GM21825 (cell line): ENCODE measurements at regions not wholly inside any gene's neighbourhood (a gene's known extent, or its start where the extent isn't known, plus 50 kb on each side); places are given as distances from the start of the nearest gene placed in this dataset.
"Not testable (repeated sequence)": the region's sequence is repeated elsewhere in the genome, so short reads cannot be mapped to it uniquely, and the experiment has no call there.

Experiments
- ATAC-seq: cut with Tn5 transposase; IDR thresholded peaks from one replicate; pipeline ENCODE4 v1.9.1; 2021; ENCODE audit warnings: mild to moderate bottlenecking, moderate library complexity; ENCODE audit not compliant: unreplicated experiment

DNA sequence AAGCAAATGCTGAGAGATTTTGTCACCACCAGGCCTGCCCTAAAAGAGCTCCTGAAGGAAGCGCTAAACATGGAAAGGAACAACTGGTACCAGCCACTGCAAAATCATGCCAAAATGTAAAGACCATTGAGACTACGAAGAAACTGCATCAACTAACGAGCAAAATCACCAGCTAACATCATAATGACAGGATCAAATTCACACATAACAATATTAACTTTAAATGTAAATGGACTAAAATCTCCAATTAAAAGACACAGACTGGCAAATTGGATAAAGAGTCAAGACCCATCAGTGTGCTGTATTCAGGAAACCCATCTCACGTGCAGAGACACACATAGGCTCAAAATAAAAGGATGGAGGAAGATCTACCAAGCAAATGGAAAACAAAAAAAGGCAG, 702.7 kb upstream of the INTU start:
- not testable (repeated sequence) for ATAC-seq

DNA sequence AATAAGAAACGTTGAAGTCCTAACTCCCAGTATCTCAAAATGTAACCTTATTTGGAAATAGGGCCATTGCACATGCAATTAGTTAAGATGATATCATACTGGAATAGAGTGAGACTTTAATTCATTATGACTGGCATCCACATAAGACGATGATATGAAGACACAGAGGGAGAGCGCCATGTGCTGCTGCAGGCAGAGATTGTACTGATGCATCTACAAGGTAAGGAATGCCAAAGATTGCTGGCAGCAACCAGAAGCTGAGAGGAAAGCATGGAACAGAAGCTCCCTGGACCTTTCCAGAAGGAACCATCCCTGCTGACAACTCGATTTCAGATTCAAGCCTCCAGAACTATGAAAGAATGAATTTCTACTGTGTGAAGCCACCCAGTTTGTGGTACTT, 697.0 kb upstream of the INTU start:
- no peak for ATAC-seq

DNA sequence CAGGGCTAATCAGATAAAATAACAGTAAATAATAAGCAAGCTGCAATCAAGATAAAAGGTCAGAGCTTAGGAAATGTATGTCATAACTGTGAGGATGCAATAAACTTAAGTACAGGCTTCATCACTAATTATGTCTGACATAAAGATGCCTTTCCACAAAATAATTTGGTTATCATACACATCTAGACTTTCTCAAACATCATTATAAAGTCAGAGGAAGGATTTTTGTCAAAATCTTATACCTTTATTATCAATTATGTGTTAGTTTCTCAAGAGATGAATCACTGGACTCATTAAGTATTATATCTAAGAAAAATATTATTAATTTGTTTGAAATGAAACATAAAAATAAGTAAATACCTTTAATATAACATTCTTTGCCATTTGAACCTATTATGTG, 695.4 kb upstream of the INTU start:
- ATAC-seq = no peak

DNA sequence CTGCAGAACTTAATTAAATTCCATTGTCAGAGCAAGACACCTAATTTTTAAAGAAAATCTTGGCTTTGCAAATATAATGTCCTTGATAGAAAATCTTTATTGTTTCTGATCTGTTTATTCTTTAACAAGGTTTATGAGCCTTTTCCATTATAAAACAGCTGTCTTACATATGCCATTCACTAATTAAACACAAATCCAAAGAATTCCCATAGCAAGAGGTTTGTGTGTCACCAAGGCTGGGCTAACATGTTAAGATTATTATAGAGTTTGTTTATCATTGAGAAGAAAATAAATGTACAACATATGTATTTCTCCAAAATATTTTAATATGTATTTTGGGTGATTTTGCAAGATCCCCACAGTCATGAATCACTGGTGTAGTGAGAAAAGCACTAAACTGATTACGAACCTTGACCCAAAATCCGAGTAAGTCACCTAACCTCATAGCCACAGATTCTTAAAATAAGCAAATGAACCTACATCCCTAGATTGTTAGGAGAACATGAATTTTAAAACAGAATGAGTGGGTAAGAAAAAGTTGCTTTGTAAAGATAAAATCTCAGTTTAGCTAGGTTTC, 694.8 kb upstream of the INTU start:
- no peak for ATAC-seq

DNA sequence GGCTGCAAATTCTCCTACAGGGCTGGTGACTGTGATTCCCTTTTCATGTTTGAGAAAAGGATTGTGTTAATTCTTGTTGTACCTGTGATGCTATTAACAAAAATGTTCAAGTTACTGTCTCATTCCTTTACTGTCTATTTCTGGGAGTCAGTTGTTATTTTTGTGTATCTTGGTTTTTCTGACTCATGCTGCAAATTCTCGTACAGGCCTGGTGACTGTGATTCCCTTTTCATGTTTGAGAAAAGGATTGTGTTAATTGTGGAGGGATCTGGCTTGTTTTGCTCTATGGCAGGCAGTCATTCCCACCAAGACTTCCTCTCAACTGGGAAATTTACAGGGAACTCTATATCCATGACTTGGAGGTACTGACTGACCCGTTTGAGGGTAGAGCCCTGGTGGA, 693.4 kb upstream of the INTU start:
- no peak for ATAC-seq

DNA sequence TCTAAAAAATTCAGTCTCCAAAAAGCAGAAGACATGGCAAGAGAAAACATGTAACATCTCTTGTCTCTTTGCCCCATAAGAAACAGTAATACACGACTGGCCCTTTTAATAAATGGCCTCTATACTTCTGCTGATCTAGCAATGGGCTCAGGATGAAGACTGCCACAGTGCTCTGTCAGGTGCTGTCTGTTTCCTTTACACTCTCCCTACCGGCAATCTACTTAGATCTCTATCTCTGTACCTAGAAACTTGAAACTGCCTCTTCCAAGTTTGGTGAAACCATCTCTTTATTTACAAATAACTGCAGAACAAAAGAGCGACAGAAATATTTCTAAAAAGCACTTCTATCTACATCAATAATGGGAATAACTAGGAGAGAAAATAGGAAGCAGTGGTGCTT, 685.2 kb upstream of the INTU start:
- ATAC-seq = no peak

DNA sequence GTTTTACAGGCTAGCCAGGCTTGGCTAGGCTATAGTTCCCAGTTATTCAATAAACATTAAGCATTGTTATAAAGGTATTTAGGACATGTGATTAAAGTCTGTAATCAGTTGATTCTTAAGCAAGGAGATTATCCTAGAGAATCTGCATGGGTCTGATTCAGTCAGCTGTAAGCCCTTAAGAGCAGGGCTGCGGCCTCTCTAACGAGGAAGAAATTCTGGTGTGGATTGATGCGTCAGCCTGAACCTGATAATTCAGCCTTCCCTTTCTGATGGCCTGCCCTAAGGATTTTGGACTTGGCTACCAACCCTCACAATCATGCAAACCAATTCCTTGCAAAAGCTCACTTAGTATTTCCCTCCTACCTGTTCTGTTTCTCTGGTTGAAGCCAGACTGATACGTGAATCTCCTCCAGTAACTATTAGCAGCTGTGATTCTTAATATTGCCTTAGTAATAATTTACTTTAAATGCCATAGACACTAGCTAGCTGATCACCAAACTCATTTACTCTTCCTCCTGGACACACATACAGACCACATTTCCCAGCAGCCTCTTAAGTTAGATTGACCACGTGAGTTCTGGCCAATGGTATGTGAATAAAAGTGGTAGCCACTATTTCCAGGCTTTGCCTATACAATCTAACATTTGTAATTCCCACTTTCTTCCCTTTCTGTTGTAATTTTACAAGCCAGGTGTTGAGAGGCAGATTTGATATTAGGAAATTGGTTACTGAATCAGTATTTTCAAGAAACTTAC, 678.0 kb upstream of the INTU start:
- no peak for ATAC-seq

DNA sequence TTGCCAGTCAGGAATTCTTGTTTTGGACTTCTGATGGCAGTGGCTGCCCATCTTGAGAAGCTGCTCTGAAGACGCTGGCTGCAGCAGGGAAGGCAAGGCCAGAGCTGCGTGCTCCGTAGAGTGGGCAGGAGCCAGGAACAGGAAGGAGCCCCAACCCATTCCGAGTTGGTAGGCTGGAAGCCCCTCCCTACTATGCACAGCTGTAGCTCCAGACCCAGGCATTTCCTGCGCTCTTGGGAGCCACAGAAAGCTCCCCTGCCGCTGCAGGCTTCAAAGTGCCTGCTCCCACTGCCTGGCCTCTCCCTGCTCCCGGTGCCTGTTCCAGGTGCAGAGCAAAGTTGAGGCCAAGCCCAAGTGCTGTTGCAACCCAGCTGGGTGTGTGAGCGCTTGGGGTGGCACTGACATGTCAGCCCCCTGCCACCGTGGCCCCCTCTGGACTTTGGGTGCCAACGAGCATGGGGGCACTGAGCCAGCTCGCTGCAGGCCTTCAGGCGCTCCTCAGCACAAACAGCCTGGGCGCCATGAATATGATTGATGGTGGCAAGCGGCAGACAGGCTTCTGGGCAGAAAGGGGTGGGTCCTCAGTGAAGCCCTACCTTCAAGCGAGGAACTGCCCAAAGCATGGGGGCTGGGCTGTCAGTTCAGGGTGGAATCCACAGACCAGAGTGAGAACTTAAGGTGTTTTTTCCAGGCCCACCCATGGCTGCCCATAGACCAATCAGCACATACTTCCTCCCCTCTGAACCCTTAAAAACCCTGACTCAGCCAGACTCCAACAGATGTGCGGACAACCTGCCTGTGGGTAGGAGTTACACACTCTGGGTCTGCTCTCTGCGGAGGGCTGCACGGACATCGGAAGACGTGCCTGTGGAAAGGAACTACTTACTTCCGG, 677.2 kb upstream of the INTU start:
- no peak for ATAC-seq

DNA sequence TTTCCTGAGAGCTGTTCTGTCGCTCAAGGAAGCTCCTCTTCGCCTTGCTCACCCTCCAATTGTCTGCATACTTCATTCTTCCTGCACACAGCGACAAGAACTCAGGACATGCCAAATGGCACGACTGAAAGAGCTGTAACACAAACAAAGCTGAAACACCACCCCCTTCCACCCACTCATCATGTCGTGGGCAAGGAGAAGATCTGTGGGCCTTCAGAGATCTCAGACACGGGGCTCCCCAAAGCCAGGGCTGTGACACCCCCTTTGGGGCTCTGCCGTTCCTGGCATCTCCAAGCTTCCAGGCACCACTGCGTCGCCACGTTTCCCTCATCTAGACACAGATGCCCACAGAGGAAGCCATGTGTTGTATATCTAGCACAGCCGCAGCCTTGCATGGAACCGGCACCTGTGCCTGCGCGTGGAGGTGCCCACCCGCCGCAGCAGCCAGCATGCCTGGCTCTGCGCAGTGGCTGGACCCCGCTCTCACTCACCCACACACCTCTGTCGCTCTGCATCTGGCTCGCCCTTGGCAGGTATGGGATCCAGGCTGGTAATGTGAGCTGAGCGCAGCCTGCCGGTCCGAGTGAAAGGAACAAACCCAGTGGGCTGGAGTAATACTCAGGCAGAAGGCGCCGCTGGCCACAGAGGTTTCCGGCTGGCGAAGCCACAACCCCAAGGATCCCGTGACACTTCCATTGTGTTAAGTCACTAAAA, 676.4 kb upstream of the INTU start:
- no peak for ATAC-seq

DNA sequence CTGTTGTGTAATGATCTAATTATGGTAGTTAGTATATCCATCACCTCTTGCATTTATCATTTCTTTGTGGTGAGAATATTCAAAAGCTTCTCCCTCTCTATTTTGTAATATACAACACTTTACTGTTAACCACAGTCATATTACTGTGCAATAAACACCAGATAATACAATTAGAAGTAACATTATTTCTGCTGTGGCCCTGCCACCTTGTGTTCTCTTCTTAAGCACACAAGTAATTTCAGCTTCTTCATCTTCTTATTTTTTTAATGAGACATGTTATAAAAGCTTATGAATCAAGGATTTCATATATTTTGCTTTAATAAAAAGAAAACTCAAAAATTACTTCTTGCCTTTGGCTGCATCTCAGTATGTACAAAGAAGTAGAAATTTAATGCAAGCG, 675.2 kb upstream of the INTU start:
- ATAC-seq = no peak

DNA sequence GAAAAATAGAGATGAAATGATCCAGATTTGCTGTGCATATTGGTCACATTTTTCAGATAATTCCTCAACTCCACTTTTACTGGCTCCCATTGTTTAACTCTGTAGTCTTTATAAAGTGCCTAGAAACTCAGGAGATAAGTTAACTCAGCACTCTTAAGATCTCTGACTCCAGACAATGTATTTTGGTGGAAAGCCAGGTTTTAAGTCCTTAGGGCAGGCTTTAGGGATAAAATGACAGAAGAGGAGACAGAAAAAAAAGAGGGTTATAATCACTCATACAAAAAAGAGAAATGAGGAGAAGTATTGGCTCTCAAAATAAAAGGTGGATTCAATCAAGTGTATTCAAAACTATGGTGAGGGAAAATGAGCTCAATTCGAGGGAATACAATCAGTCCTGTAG, 674.8 kb upstream of the INTU start:
- no peak for ATAC-seq

DNA sequence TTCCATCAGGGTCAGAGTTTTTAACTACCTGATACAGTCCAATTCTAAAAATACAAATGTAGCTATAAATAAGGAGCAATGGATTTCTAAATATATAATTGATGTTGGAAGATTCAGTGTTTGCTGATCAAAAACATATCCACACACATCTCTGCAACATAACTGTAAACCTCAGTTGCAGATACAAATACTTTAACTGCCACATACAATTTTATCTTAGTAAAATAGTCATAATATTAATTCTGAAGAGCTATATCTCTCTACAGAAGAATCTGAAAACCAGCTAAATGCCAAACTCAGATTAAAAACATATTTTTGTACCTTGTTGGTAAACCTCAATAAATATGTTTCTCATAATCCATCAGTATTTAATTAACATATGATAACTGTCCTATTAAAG, 674.3 kb upstream of the INTU start:
- no peak for ATAC-seq

DNA sequence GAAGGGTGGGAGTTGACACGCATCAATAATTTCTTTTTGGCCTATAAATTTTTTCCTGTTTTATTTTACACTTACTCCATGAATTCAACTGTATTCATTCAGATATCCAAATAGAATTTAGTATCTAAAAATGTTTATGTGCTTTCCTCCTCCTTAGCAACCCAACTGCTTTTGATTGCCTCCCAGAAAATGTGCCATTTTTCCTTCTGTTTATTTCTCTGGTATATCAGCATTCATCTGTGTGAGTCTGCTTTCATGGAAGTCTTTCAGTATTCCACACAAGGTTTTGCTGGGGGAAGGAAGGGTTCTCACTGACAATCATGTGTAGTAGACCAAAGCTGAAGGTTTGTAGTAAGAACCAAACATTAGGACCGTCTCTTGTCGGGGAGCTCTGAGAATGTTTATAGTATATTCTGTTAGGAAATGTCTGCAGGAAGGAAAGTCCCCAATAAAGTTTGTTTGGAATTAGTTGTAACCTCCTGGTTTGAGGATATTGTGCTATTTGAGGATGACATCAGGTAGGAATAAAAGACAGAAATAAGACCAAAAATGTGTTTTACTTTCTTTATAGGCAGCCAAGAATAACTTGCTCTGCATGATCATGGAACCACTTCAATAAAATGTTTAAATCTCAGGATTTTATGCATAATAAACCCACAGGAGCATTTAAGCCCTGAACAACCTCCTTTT, 673.6 kb upstream of the INTU start:
- no peak for ATAC-seq

DNA sequence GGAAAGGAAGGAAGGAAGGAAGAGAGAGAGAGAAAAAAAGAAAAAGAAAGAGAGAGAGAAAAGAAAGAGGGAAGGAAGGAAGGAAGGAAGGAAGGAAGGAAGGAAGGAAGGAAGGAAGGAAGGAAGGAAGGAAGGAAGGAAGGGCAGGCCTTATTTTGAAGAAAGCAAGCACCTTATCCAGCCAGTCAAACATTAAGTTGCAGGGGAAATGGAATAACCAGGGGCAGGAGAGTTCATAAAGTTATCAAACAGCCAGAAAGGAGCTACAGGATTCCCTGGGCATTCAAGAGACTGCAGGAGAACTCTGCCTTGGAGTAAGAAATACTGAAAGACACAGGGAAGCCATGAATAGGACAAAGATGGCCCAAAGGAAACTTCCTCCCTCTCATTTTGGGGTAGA, 672.0 kb upstream of the INTU start:
- no peak for ATAC-seq

DNA sequence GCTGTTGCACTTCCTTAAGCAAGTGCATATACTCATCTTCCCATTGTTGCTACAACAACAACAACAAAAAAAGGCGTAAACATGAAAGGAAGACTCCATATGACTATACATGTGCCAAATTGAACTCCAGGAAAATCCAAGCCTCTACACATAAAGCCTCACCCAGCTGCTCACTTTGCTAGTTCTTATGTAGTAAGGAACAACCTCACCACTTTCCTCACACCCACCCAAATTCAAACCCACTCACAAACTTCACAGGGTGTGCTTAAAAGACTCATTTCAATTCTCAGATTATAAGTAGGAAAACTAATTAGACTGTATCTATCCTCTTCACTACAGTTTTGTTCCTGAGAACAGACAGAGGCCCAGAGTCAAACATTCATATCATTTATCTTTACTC, 671.1 kb upstream of the INTU start:
- ATAC-seq = no peak

DNA sequence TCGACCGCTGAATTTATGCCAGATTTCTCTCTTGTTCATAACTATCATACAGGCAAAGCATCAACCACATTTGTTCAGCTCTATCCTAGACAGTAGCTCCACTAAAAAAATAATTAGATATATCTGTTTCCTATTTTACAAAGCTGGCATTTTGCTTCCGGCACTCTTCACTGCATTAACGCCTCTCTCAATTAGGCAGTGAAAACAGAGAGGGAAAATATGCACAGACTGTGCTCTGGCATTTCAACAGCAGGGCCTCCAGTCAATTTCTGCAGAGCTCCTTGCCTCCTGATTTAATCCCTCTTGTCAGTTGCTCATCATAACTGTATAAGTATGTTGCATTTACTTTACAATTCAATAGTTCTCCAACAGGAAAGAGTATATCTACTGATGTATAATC, 666.9 kb upstream of the INTU start:
- ATAC-seq = no peak

DNA sequence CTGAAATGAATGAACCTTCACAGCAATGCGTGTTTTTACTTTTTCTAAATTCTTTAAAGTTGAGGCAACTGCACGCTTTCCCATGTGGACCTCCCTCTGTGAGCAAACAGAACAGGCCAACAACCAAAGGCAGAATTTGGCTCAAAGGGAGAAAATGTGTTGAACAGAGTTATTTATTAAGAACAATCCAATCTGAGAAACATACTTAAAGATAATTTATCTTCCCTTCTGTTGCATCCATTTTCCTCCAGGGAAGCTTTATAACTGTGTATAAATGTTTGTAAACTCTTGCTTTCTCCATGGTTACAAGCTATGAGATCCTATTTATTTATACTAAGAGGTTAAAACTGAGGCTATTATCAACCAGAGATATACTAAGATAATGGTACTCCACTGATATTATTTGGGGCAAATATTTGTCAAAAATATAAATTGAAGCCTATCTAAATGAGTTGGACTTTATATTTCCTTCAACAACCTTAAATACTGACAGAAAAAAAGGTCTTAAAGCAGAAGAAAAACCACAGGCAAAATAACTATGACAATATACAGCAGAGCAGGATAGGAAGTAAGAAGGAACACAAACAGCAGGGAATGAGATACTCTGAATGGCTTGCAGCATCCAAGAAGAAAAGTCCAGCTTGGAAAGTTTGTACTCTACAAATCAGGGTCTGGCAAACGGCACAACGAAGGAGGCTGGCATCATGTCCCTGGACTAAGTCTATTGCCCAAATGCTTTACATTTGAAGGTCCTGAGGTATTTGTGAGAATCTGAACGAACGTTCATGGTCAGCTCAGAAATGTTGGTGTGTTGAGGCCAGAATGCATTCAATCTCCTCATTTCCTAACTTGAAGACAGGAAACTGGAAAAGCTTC, 663.2 kb upstream of the INTU start:
- ATAC-seq = no peak

DNA sequence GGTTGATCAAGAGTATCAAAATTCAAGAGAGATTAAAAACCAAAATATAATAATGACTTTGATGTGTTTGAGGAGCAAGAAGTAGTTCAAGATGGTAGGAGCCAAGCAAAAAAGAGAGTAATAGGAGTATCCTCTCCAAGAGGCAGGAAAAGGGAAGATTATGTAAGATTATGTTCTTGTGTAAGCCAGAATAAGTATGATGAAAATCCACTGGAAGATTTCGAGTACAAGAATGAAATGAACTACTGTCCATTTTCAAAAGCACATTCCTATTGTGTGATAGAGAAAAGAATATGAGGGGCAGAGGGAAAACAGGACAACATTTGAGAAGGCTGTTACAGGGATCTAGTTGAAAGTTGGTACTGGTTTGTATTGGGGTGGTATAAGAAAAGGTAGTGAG, 659.6 kb upstream of the INTU start:
- no peak for ATAC-seq

DNA sequence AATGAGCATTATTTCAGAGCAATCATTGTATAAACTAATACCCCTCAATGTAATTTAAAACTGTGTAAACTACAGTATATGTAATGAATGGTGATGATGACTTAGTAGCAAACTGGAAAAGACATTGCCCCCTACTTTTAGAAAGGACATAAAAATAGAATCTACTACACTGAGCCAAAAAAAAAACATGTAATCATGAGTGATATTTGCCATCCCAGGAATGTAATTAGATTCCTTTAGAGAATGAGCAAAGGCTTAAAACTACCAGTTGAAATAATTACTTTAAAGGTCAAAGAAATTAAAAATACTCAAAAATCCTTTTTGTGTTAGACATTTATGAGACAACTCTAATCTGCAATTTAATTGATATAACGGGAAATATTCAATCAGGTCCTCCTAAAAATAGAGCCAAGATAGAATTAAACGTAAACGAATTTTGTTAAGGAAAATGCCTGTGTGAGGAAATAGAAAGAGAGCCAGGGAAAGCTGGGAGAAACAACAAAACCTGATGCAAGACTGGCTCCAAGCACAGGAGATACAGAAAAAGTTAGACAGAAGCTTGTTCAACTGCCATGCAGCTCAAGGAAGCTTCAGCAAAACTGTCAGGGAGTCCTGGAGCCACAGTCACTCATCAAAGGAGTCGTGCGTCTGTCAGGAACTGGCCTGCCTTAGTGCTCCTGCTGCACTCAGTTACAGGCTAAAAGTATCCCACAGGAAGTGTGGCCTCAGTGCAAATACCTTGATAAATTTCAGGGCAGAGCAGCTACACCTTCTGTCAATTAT, 655.7 kb upstream of the INTU start:
- no peak for ATAC-seq
